ENCODE measurements at regions not wholly inside any gene's neighbourhood (a gene's known extent, or its start where the extent isn't known, plus 50 kb on each side); places are given as distances from the start of the nearest gene placed in this dataset.
"Not testable (repeated sequence)": the region's sequence is repeated elsewhere in the genome, so short reads cannot be mapped to it uniquely, and the experiment has no call there.

DNA sequence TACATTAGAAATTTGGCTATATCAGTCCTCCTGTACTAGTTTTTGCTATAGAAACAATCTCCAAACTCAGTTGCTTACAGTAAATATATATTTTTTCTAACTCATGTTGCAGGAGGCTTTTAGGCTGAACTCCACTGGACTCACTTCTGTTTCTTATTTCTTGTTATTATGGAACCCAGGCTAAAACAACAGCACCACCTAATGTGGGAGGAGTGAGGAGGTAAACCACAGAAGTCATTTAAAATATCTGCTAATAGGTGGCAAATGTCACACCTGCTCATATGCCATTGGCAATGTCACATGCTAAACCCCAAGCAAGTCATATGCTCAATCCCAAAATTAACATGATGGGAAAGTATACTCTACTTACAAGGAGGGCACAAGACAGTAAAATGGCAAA is 462.2 kb downstream of the PLOD2 start:
- H3K4me3 ChIP-seq (ENCODE audit: low read depth in 1 of 2, low read length in 2 of 2) = no peak overlapping the region
- no peak overlapping the region for H3K27ac ChIP-seq (ENCODE audit: low read length)
- H3K27me3 ChIP-seq (ENCODE audit: low read depth, low read length) = no peaks in the 10 kb centered on the region
- no peaks in the 10 kb centered on the region for H3K36me3 ChIP-seq (ENCODE audit: control insufficient read depth in 1 of 2, insufficient read depth in 2 of 2, low read length in 2 of 2)
- no peaks in the 10 kb centered on the region for H3K4me1 ChIP-seq (ENCODE audit: control insufficient read depth in 1 of 2, insufficient read depth in 2 of 2, low read length in 2 of 2)
- H3K9me3 ChIP-seq (ENCODE audit: control insufficient read depth in 1 of 2, low read length in 2 of 2) = no peaks in the 10 kb centered on the region

DNA sequence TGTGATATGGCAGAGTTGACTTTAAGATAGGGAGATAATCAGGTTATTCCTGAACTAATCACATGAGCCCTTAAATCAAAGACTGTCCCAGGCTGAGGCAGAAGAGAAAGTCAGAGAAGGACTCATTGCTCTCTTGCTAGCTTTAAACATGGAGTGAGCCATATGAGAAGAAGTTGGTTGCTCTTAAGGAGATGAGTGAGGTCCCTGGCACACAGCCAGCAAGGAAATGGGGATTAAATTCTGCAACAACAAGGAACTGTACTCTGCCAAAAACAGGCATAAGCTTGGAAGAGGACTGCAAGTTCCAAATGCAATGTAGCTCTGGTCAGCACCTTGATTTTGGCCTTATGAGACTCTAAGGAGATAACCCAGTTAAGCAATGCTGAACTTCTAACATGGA is 457.0 kb downstream of the PLOD2 start:
- Histone ChIP-seq H3K27ac (ENCODE audit: low read length) (no peak overlapping the region), H3K4me3 (ENCODE audit: low read depth in 1 of 2, low read length in 2 of 2) (no peak overlapping the region), H3K9me3 (ENCODE audit: control insufficient read depth in 1 of 2, low read length in 2 of 2) (no peaks in the 10 kb centered on the region), H3K27me3 (ENCODE audit: low read depth, low read length) (no peaks in the 10 kb centered on the region), H3K36me3 (ENCODE audit: control insufficient read depth in 1 of 2, insufficient read depth in 2 of 2, low read length in 2 of 2) (no peaks in the 10 kb centered on the region), H3K4me1 (ENCODE audit: control insufficient read depth in 1 of 2, insufficient read depth in 2 of 2, low read length in 2 of 2) (no peaks in the 10 kb centered on the region)

DNA sequence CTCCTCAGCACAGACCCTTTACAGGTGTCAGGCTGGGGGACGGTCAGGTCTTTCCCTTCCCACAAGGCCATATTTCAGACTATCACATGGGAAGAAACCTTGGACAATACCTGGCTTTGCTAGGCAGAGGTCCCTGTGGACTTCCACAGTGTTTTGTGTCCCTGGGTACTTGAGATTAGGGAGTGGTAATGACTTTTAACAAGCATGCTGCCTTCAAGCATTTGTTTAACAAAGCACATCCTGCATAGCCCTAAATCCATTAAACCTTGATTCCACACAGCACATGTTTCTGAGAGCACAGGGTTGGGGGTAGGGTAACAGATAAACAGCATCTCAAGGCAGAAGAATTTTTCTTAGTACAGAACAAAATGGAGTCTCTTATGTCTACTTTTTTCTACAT is 451.2 kb downstream of the PLOD2 start:
- H3K4me3 ChIP-seq (ENCODE audit: low read depth in 1 of 2, low read length in 2 of 2); H3K4me1 ChIP-seq (ENCODE audit: control insufficient read depth in 1 of 2, insufficient read depth in 2 of 2, low read length in 2 of 2); H3K36me3 ChIP-seq (ENCODE audit: control insufficient read depth in 1 of 2, insufficient read depth in 2 of 2, low read length in 2 of 2); H3K27me3 ChIP-seq (ENCODE audit: low read depth, low read length); H3K9me3 ChIP-seq (ENCODE audit: control insufficient read depth in 1 of 2, low read length in 2 of 2); H3K27ac ChIP-seq (ENCODE audit: low read length): not testable (repeated sequence)

DNA sequence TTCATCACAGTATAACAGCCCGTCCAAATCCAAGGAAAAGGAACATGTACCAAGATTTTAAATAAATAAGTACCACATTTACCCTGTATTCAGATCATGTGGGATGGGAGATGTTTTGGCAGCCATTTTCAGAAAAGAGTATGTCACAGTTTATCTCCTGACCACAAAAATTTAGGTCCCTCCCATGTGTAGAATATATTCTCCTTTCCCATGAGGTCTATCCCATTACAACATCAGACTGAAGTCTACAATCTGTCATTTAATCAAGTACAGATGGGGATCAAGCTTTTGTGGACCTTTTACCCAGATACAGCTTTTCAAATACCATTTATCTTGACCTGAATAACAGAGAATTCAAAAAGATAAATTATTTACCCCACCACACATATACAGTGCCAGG is 444.5 kb downstream of the PLOD2 start:
- Histone ChIP-seq H3K9me3 (ENCODE audit: control insufficient read depth in 1 of 2, low read length in 2 of 2) (no peaks in the 10 kb centered on the region), H3K4me1 (ENCODE audit: control insufficient read depth in 1 of 2, insufficient read depth in 2 of 2, low read length in 2 of 2) (no peaks in the 10 kb centered on the region), H3K4me3 (ENCODE audit: low read depth in 1 of 2, low read length in 2 of 2) (no peak overlapping the region), H3K27me3 (ENCODE audit: low read depth, low read length) (no peaks in the 10 kb centered on the region), H3K27ac (ENCODE audit: low read length) (no peak overlapping the region), H3K36me3 (ENCODE audit: control insufficient read depth in 1 of 2, insufficient read depth in 2 of 2, low read length in 2 of 2) (no peaks in the 10 kb centered on the region)

DNA sequence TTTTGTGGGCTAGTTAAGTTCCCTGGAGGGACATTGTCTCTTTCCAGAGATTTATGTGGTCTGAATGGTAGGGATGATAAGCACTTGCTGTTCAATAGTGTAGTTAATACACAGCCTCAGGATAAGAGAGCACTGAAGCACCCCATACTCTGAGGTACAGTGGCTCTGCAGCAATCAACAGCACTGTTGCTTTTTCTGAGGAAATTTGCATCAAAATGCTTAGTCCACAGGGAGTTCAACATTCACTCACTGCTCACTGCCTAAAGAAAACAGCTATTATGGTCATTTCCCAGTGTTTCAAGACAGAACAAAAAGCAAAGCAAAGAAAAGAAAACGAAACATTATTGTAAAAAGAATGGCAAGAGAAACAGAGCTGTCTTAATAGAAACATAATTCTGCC is 441.9 kb downstream of the PLOD2 start:
- H3K27me3 ChIP-seq (ENCODE audit: low read depth, low read length) = no peaks in the 10 kb centered on the region
- H3K9me3 ChIP-seq (ENCODE audit: control insufficient read depth in 1 of 2, low read length in 2 of 2) = no peaks in the 10 kb centered on the region
- H3K27ac ChIP-seq (ENCODE audit: low read length) = no peak overlapping the region
- no peaks in the 10 kb centered on the region for H3K4me1 ChIP-seq (ENCODE audit: control insufficient read depth in 1 of 2, insufficient read depth in 2 of 2, low read length in 2 of 2)
- no peak overlapping the region for H3K4me3 ChIP-seq (ENCODE audit: low read depth in 1 of 2, low read length in 2 of 2)
- H3K36me3 ChIP-seq (ENCODE audit: control insufficient read depth in 1 of 2, insufficient read depth in 2 of 2, low read length in 2 of 2) = no peaks in the 10 kb centered on the region

DNA sequence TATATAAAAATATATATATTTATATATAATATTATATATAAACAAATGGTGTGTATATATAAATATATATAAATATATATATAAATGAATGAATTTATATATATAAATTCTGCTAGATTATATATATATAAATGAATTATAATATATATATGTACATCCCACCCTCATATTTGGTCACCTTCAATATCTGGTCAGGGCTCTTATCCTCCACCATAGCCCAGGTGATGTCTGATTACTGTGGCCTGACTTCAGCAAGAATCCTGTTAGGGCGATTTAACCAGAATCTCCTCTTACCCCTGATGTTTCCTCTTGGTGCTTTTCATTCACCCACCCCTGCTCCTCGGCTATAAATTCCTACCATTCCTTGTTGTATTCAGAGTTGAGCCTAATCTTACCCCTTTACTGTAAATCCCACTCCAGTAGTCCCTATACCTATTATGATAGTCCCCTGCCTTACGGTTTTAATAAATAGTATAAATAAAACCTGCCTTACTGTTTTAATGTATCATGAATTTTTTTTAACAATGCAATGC is 439.6 kb downstream of the PLOD2 start:
- no peaks in the 10 kb centered on the region for H3K36me3 ChIP-seq (ENCODE audit: control insufficient read depth in 1 of 2, insufficient read depth in 2 of 2, low read length in 2 of 2)
- H3K27me3 ChIP-seq (ENCODE audit: low read depth, low read length) = no peaks in the 10 kb centered on the region
- H3K4me3 ChIP-seq (ENCODE audit: low read depth in 1 of 2, low read length in 2 of 2) = no peak overlapping the region
- no peak overlapping the region for H3K27ac ChIP-seq (ENCODE audit: low read length)
- no peaks in the 10 kb centered on the region for H3K4me1 ChIP-seq (ENCODE audit: control insufficient read depth in 1 of 2, insufficient read depth in 2 of 2, low read length in 2 of 2)
- H3K9me3 ChIP-seq (ENCODE audit: control insufficient read depth in 1 of 2, low read length in 2 of 2) = no peaks in the 10 kb centered on the region

DNA sequence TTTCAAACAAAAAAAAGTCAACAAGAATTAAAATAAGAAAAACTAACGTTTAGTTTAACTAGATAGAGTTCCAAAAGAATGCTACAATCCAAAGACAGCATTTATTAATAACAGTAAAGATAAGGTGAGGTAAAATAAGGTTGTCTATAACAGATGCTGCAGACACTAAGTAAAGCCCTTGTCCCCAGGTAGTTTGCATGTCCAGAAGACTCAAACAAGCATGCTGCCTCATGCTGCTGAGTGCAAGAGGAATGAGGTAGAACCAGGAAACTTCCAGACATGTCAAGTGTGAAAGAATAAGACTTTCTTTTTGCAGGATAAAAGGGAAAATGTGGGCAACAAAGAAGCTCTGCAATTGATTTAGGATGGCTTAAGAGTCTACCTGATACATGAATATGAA is 439.2 kb downstream of the PLOD2 start:
- no peak overlapping the region for H3K27ac ChIP-seq (ENCODE audit: low read length)
- no peaks in the 10 kb centered on the region for H3K27me3 ChIP-seq (ENCODE audit: low read depth, low read length)
- H3K4me3 ChIP-seq (ENCODE audit: low read depth in 1 of 2, low read length in 2 of 2) = no peak overlapping the region
- no peaks in the 10 kb centered on the region for H3K36me3 ChIP-seq (ENCODE audit: control insufficient read depth in 1 of 2, insufficient read depth in 2 of 2, low read length in 2 of 2)
- no peaks in the 10 kb centered on the region for H3K9me3 ChIP-seq (ENCODE audit: control insufficient read depth in 1 of 2, low read length in 2 of 2)
- no peaks in the 10 kb centered on the region for H3K4me1 ChIP-seq (ENCODE audit: control insufficient read depth in 1 of 2, insufficient read depth in 2 of 2, low read length in 2 of 2)

DNA sequence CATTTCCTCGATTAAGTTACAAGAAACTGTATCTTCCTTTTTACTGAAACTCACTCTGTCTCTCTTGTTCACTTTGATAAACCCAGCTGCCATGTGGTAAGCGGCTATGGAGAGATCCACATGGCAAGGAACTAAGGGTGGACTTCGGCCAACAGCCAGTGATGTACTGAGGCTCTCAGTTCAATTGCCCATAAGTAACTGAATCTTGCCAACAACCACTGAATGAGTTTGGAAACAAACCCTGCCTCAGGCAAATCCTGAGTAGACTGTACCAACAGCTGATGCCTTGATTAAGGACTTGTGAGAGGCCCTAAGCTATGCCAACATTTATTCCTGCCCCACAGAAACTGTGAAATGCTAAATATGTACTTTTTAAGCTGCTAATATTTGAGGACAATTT is 433.5 kb downstream of the PLOD2 start:
- no peaks in the 10 kb centered on the region for H3K36me3 ChIP-seq (ENCODE audit: control insufficient read depth in 1 of 2, insufficient read depth in 2 of 2, low read length in 2 of 2)
- H3K27me3 ChIP-seq (ENCODE audit: low read depth, low read length) = no peaks in the 10 kb centered on the region
- H3K27ac ChIP-seq (ENCODE audit: low read length) = no peak overlapping the region
- no peaks in the 10 kb centered on the region for H3K4me1 ChIP-seq (ENCODE audit: control insufficient read depth in 1 of 2, insufficient read depth in 2 of 2, low read length in 2 of 2)
- H3K4me3 ChIP-seq (ENCODE audit: low read depth in 1 of 2, low read length in 2 of 2) = no peak overlapping the region
- H3K9me3 ChIP-seq (ENCODE audit: control insufficient read depth in 1 of 2, low read length in 2 of 2) = no peaks in the 10 kb centered on the region

DNA sequence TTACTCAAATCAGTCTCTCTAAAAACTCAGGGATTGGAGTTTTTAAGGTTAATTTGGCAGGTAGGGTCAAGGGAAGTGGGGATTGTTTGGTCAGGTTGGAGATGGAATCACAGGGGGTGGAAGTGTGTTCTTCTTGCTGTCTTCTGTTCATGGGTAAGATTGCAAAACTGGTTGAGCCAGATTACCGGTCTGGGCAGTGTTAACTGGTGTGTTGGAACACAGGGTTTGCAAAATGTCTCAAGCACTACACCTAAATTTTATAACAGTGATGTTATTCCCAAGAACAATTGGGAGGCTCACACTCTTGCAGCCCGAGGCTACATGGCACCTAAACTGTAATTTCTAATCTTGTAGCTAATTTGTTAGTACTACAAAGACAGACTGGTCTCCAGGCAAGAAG is 425.4 kb downstream of the PLOD2 start:
- Histone ChIP-seq H3K4me3 (ENCODE audit: low read depth in 1 of 2, low read length in 2 of 2) (no peak overlapping the region), H3K4me1 (ENCODE audit: control insufficient read depth in 1 of 2, insufficient read depth in 2 of 2, low read length in 2 of 2) (no peaks in the 10 kb centered on the region), H3K27ac (ENCODE audit: low read length) (no peak overlapping the region), H3K27me3 (ENCODE audit: low read depth, low read length) (no peaks in the 10 kb centered on the region), H3K36me3 (ENCODE audit: control insufficient read depth in 1 of 2, insufficient read depth in 2 of 2, low read length in 2 of 2) (no peaks in the 10 kb centered on the region), H3K9me3 (ENCODE audit: control insufficient read depth in 1 of 2, low read length in 2 of 2) (no peaks in the 10 kb centered on the region)

DNA sequence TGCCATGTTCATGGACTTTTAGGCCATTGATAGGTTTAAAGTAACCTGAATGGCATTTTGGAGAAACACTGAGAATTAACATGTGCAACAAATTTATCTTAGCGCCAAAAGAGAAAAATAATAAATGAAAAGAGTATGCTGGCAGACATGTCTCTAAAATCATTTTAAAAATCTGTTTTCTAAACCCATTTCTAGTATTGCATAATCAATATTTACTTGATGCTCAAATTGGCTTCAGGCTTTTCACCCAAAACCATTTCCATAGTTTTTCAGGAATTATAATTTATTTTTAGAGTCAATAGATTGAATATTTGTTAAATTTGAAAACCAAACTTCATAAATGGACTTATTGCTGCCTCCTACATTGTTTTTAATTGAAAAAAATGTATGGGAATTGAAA is 423.0 kb downstream of the PLOD2 start:
- no peaks in the 10 kb centered on the region for H3K4me1 ChIP-seq (ENCODE audit: control insufficient read depth in 1 of 2, insufficient read depth in 2 of 2, low read length in 2 of 2)
- H3K9me3 ChIP-seq (ENCODE audit: control insufficient read depth in 1 of 2, low read length in 2 of 2) = no peaks in the 10 kb centered on the region
- no peaks in the 10 kb centered on the region for H3K27me3 ChIP-seq (ENCODE audit: low read depth, low read length)
- no peak overlapping the region for H3K27ac ChIP-seq (ENCODE audit: low read length)
- no peak overlapping the region for H3K4me3 ChIP-seq (ENCODE audit: low read depth in 1 of 2, low read length in 2 of 2)
- H3K36me3 ChIP-seq (ENCODE audit: control insufficient read depth in 1 of 2, insufficient read depth in 2 of 2, low read length in 2 of 2) = no peaks in the 10 kb centered on the region

DNA sequence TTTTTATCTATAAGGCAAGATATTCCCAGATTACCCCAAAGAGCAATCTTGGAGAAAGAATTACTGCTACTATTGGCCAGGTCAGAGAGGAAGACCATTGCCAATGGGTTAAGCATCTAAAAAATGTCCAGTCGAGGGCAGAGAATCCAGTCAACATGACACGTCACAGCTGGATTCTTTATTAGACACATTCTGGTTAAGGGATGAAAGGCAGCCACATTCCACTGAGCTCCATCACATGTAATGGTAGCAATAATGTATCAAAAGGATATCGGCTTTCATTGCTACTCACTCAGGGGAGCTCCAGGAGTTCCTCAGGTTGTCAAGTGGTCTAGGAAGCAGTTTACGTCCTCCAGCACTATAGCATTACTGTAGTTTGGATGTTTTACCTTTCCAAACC is 421.1 kb downstream of the PLOD2 start:
- Histone ChIP-seq H3K9me3 (ENCODE audit: control insufficient read depth in 1 of 2, low read length in 2 of 2) (no peaks in the 10 kb centered on the region), H3K27ac (ENCODE audit: low read length) (no peak overlapping the region), H3K36me3 (ENCODE audit: control insufficient read depth in 1 of 2, insufficient read depth in 2 of 2, low read length in 2 of 2) (no peaks in the 10 kb centered on the region), H3K4me1 (ENCODE audit: control insufficient read depth in 1 of 2, insufficient read depth in 2 of 2, low read length in 2 of 2) (no peaks in the 10 kb centered on the region), H3K4me3 (ENCODE audit: low read depth in 1 of 2, low read length in 2 of 2) (no peak overlapping the region), H3K27me3 (ENCODE audit: low read depth, low read length) (no peaks in the 10 kb centered on the region)

DNA sequence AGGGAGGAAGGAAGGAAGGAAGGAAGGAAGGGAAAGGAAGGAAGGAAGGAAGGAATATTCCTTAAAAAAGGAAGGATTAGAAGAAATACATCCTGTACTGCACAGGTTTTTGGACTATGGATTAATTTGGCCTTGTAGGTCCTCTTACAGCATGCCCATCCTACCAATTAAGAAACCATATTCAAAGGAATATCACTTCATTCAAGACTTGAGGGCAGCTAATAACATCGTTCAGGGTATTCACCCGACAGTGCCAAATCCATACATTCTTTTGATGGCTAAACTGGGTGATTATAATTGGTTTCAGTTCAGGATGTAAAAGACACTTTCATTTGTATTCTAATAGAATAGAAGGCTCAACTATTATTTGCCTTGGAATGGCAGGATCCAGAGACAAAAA is 410.3 kb downstream of the PLOD2 start:
- no peak overlapping the region for H3K27ac ChIP-seq (ENCODE audit: low read length)
- no peaks in the 10 kb centered on the region for H3K27me3 ChIP-seq (ENCODE audit: low read depth, low read length)
- no peak overlapping the region for H3K4me3 ChIP-seq (ENCODE audit: low read depth in 1 of 2, low read length in 2 of 2)
- H3K4me1 ChIP-seq (ENCODE audit: control insufficient read depth in 1 of 2, insufficient read depth in 2 of 2, low read length in 2 of 2) = peaks cover 0 to 4% of the 10 kb centered on the region in 2 donors
- no peaks in the 10 kb centered on the region for H3K9me3 ChIP-seq (ENCODE audit: control insufficient read depth in 1 of 2, low read length in 2 of 2)
- H3K36me3 ChIP-seq (ENCODE audit: control insufficient read depth in 1 of 2, insufficient read depth in 2 of 2, low read length in 2 of 2) = no peaks in the 10 kb centered on the region

All from muscle layer of duodenum (tissue), 2 donors.